ENCODE measurements at regions not wholly inside any gene's neighbourhood (a gene's known extent, or its start where the extent isn't known, plus 50 kb on each side); places are given as distances from the start of the nearest gene placed in this dataset.

DNA sequence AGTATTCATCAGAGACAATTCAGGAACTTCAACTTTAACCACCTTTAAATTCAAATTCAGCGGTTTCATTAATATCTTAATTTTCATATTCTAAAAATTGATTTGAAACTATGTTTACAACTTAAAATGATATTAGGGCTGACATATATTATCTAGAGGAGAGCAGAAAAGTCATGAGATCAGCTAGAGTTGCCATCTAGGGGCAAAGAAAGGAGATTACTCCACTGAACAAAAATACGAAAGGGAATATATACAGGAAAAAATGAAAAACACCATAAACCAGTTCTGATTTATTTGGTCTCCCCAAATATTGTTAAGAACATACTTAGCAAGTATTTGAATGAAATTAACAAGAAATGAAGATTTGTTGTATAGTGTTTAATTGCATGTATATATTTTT is 946.3 kb downstream of the DTWD2 start:
- Histone ChIP-seq H3K4me2 (ENCODE audit: low read length) (no peak overlapping the region), H3K9me2 (replicated peaks; ENCODE audit: control insufficient read depth, low read length) (no peaks in the 10 kb centered on the region), H3K36me3 (ENCODE audit: control insufficient read depth, low read length) (no peaks in the 10 kb centered on the region), H3K27me3 (ENCODE audit: control insufficient read depth, low read length) (no peaks in the 10 kb centered on the region), H3K27ac (ENCODE audit: low read depth, low read length) (no peak overlapping the region), H3K79me2 (ENCODE audit: control insufficient read depth, low read length) (no peaks in the 10 kb centered on the region), H3F3A (ENCODE audit: control insufficient read depth, insufficient read depth) (no peaks in the 10 kb centered on the region), H3K9me3 (ENCODE audit: control insufficient read depth, insufficient read depth, low read length) (no peaks in the 10 kb centered on the region), H3K4me3 (ENCODE audit: low read length) (no peak overlapping the region), H3K4me1 (ENCODE audit: control insufficient read depth, low read length) (no peaks in the 10 kb centered on the region), H4K20me1 (ENCODE audit: control insufficient read depth, insufficient read depth, low read depth, low read length) (no peaks in the 10 kb centered on the region)
- no peak for TF ChIP-seq EZH2phosphoT487 (IDR thresholded peaks at IDR 0.05; ENCODE audit: borderline replicate concordance, low read length)
- TF ChIP-seq, protein P1, sequence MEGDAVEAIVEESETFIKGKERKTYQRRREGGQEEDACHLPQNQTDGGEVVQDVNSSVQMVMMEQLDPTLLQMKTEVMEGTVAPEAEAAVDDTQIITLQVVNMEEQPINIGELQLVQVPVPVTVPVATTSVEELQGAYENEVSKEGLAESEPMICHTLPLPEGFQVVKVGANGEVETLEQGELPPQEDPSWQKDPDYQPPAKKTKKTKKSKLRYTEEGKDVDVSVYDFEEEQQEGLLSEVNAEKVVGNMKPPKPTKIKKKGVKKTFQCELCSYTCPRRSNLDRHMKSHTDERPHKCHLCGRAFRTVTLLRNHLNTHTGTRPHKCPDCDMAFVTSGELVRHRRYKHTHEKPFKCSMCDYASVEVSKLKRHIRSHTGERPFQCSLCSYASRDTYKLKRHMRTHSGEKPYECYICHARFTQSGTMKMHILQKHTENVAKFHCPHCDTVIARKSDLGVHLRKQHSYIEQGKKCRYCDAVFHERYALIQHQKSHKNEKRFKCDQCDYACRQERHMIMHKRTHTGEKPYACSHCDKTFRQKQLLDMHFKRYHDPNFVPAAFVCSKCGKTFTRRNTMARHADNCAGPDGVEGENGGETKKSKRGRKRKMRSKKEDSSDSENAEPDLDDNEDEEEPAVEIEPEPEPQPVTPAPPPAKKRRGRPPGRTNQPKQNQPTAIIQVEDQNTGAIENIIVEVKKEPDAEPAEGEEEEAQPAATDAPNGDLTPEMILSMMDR (IDR thresholded peaks at IDR 0.05; ENCODE audit: low read depth, low read length, poor library complexity, severe bottlenecking), result no peak

DNA sequence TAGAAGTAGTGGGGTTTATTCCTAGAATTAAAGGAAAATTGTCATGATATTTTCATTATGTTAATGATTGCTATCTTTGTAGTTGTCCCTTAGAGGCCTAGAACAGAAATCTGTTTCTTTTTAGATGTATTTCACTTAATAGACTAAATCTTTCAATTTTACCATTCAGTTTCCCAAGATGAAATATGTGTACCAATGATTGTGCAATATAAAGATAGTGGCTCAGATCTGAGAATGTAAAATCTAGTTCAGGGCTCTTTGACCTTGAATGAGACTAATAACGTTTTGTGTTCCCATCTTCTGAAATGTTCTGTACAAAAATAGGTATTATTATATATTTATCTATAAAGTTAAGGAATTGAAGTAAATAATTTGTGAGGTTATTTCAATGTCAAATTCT is 947.9 kb downstream of the DTWD2 start:
- H3K36me3 ChIP-seq (ENCODE audit: control insufficient read depth, low read length), result no peaks in the 10 kb centered on the region
- no peaks in the 10 kb centered on the region for H3K9me3 ChIP-seq (ENCODE audit: control insufficient read depth, insufficient read depth, low read length)
- no peak overlapping the region for H3K27ac ChIP-seq (ENCODE audit: low read depth, low read length)
- H3K9me2 ChIP-seq (replicated peaks; ENCODE audit: control insufficient read depth, low read length), result no peaks in the 10 kb centered on the region
- TF ChIP-seq, protein P1 (IDR thresholded peaks at IDR 0.05; ENCODE audit: low read depth, low read length, poor library complexity, severe bottlenecking), result no peak
- TF ChIP-seq EZH2phosphoT487 (IDR thresholded peaks at IDR 0.05; ENCODE audit: borderline replicate concordance, low read length), result no peak
- H3K4me3 ChIP-seq (ENCODE audit: low read length), result no peak overlapping the region
- H4K20me1 ChIP-seq (ENCODE audit: control insufficient read depth, insufficient read depth, low read depth, low read length), result no peaks in the 10 kb centered on the region
- no peaks in the 10 kb centered on the region for H3K27me3 ChIP-seq (ENCODE audit: control insufficient read depth, low read length)
- no peaks in the 10 kb centered on the region for H3K79me2 ChIP-seq (ENCODE audit: control insufficient read depth, low read length)
- no peaks in the 10 kb centered on the region for H3F3A ChIP-seq (ENCODE audit: control insufficient read depth, insufficient read depth)
- no peaks in the 10 kb centered on the region for H3K4me1 ChIP-seq (ENCODE audit: control insufficient read depth, low read length)
- H3K4me2 ChIP-seq (ENCODE audit: low read length), result no peak overlapping the region

GRCh38 chr5:118033686-118034338 is 954.5 kb downstream of the DTWD2 start:
- H3K27me3 ChIP-seq (ENCODE audit: control insufficient read depth, low read length), result no peaks in the 10 kb centered on the region
- H3F3A ChIP-seq (ENCODE audit: control insufficient read depth, insufficient read depth), result no peaks in the 10 kb centered on the region
- H3K27ac ChIP-seq (ENCODE audit: low read depth, low read length), result no peak overlapping the region
- no peaks in the 10 kb centered on the region for H3K4me1 ChIP-seq (ENCODE audit: control insufficient read depth, low read length)
- TF ChIP-seq, protein P1 (IDR thresholded peaks at IDR 0.05; ENCODE audit: low read depth, low read length, poor library complexity, severe bottlenecking), result no peak
- no peak for TF ChIP-seq EZH2phosphoT487 (IDR thresholded peaks at IDR 0.05; ENCODE audit: borderline replicate concordance, low read length)
- no peaks in the 10 kb centered on the region for H3K9me3 ChIP-seq (ENCODE audit: control insufficient read depth, insufficient read depth, low read length)
- no peaks in the 10 kb centered on the region for H3K79me2 ChIP-seq (ENCODE audit: control insufficient read depth, low read length)
- no peaks in the 10 kb centered on the region for H3K36me3 ChIP-seq (ENCODE audit: control insufficient read depth, low read length)
- H3K4me3 ChIP-seq (ENCODE audit: low read length), result no peak overlapping the region
- no peaks in the 10 kb centered on the region for H4K20me1 ChIP-seq (ENCODE audit: control insufficient read depth, insufficient read depth, low read depth, low read length)
- H3K4me2 ChIP-seq (ENCODE audit: low read length), result no peak overlapping the region
- H3K9me2 ChIP-seq (replicated peaks; ENCODE audit: control insufficient read depth, low read length), result no peaks in the 10 kb centered on the region
